ENCODE measurements at regions not wholly inside any gene's neighbourhood (a gene's known extent, or its start where the extent isn't known, plus 50 kb on each side); places are given as distances from the start of the nearest gene placed in this dataset.

- no peaks in the 10 kb centered on the region for H4K20me1 ChIP-seq (ENCODE audit: control insufficient read depth, insufficient read depth, low read depth, low read length)
- no peaks in the 10 kb centered on the region for H3F3A ChIP-seq (ENCODE audit: control insufficient read depth, insufficient read depth)
- H3K9me3 ChIP-seq (ENCODE audit: control insufficient read depth, insufficient read depth, low read length) = no peaks in the 10 kb centered on the region
- peaks cover 11% of the 10 kb centered on the region for H3K4me1 ChIP-seq (ENCODE audit: control insufficient read depth, low read length)
- H3K9me2 ChIP-seq (replicated peaks; ENCODE audit: control insufficient read depth, low read length) = no peaks in the 10 kb centered on the region
- no peak overlapping the region for H3K27ac ChIP-seq (ENCODE audit: low read depth, low read length)
- H3K79me2 ChIP-seq (ENCODE audit: control insufficient read depth, low read length) = no peaks in the 10 kb centered on the region
- H3K4me2 ChIP-seq (ENCODE audit: low read length) = no peak overlapping the region
- TF ChIP-seq, protein P1, sequence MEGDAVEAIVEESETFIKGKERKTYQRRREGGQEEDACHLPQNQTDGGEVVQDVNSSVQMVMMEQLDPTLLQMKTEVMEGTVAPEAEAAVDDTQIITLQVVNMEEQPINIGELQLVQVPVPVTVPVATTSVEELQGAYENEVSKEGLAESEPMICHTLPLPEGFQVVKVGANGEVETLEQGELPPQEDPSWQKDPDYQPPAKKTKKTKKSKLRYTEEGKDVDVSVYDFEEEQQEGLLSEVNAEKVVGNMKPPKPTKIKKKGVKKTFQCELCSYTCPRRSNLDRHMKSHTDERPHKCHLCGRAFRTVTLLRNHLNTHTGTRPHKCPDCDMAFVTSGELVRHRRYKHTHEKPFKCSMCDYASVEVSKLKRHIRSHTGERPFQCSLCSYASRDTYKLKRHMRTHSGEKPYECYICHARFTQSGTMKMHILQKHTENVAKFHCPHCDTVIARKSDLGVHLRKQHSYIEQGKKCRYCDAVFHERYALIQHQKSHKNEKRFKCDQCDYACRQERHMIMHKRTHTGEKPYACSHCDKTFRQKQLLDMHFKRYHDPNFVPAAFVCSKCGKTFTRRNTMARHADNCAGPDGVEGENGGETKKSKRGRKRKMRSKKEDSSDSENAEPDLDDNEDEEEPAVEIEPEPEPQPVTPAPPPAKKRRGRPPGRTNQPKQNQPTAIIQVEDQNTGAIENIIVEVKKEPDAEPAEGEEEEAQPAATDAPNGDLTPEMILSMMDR (IDR thresholded peaks at IDR 0.05; ENCODE audit: low read depth, low read length, poor library complexity, severe bottlenecking) = no peak
- TF ChIP-seq EZH2phosphoT487 (IDR thresholded peaks at IDR 0.05; ENCODE audit: borderline replicate concordance, low read length) = no peak
- peaks cover 4% of the 10 kb centered on the region for H3K27me3 ChIP-seq (ENCODE audit: control insufficient read depth, low read length)
- H3K36me3 ChIP-seq (ENCODE audit: control insufficient read depth, low read length) = no peaks in the 10 kb centered on the region
- H3K4me3 ChIP-seq (ENCODE audit: low read length) = no peak overlapping the region
Observed at GRCh38 chr15:69802432-69802831, 295.3 kb downstream of the TLE3 start.

DNA sequence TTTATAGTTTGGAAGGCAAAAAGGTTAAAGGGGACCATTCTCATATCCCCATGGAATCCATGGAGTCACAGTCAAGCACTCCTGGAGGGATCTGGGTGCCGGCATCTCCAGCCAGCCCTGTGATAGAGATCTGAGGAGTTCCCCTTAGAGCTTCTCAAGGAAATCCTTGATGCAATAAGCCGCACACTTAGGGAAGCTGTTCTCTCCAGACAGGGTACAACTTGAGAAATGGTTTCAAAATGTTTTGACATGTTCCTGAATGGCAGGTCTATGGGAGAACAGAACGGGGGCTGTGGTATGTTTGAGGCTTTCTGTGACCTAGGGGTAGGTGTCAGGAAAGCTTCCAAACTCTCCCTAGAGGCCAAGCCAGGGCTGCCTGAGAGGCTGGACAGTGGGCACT lies 292.9 kb downstream of the TLE3 start:
- TF ChIP-seq, protein P1 (IDR thresholded peaks at IDR 0.05; ENCODE audit: low read depth, low read length, poor library complexity, severe bottlenecking) = no peak
- TF ChIP-seq EZH2phosphoT487 (IDR thresholded peaks at IDR 0.05; ENCODE audit: borderline replicate concordance, low read length) = no peak

GRCh38 chr15:69805248-69805953 lies 292.3 kb downstream of the TLE3 start:
- Histone ChIP-seq H3K36me3 (ENCODE audit: control insufficient read depth, low read length) (no peaks in the 10 kb centered on the region), H3K9me3 (ENCODE audit: control insufficient read depth, insufficient read depth, low read length) (no peaks in the 10 kb centered on the region), H4K20me1 (ENCODE audit: control insufficient read depth, insufficient read depth, low read depth, low read length) (no peaks in the 10 kb centered on the region), H3K4me3 (ENCODE audit: low read length) (no peak overlapping the region), H3F3A (ENCODE audit: control insufficient read depth, insufficient read depth) (no peaks in the 10 kb centered on the region), H3K79me2 (ENCODE audit: control insufficient read depth, low read length) (no peaks in the 10 kb centered on the region), H3K4me1 (ENCODE audit: control insufficient read depth, low read length) (peaks cover 11% of the 10 kb centered on the region), H3K4me2 (ENCODE audit: low read length) (no peak overlapping the region), H3K27ac (ENCODE audit: low read depth, low read length) (no peak overlapping the region), H3K9me2 (replicated peaks; ENCODE audit: control insufficient read depth, low read length) (no peaks in the 10 kb centered on the region), H3K27me3 (ENCODE audit: control insufficient read depth, low read length) (peaks cover 4% of the 10 kb centered on the region)
- no peak for TF ChIP-seq EZH2phosphoT487 (IDR thresholded peaks at IDR 0.05; ENCODE audit: borderline replicate concordance, low read length)

More for the DNA sequence above, 292.9 kb downstream of the TLE3 start:
- Histone ChIP-seq H3K79me2 (ENCODE audit: control insufficient read depth, low read length) (no peaks in the 10 kb centered on the region), H3K9me2 (replicated peaks; ENCODE audit: control insufficient read depth, low read length) (no peaks in the 10 kb centered on the region), H3F3A (ENCODE audit: control insufficient read depth, insufficient read depth) (no peaks in the 10 kb centered on the region), H3K4me3 (ENCODE audit: low read length) (no peak overlapping the region), H3K27me3 (ENCODE audit: control insufficient read depth, low read length) (peaks cover 4% of the 10 kb centered on the region), H3K9me3 (ENCODE audit: control insufficient read depth, insufficient read depth, low read length) (no peaks in the 10 kb centered on the region), H3K27ac (ENCODE audit: low read depth, low read length) (no peak overlapping the region), H3K4me1 (ENCODE audit: control insufficient read depth, low read length) (peaks cover 11% of the 10 kb centered on the region), H3K36me3 (ENCODE audit: control insufficient read depth, low read length) (no peaks in the 10 kb centered on the region), H3K4me2 (ENCODE audit: low read length) (no peak overlapping the region), H4K20me1 (ENCODE audit: control insufficient read depth, insufficient read depth, low read depth, low read length) (no peaks in the 10 kb centered on the region)

DNA sequence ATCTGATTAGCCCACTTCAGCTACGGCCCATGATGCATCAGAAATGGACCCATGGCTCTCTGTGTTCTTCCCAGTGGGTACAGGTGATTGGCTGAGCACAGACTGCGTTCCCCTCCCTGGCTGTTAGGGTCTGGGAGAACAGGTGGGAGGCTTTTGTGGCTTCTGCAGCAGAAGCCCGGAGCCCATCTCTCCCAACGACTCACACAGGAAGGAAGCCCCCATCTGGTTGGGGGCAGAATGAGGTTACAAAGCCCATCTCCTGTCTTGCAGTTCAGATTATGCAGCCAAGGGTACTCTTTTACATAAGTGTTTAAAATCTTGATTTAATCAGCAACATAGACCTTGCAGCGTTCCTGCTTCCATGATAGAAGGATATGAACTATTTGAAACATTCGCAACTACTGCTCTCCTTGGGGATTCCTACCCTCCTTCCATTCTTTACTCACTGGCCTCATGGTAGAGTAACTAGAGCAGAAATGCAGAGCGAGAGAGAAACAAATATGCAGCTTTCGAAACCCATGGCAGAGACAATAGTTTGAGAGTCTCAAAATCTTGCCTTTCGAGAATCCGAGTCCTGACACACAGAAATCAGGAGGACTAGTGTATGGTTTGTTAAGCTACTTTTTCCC lies 291.3 kb downstream of the TLE3 start:
- Histone ChIP-seq H3K79me2 (ENCODE audit: control insufficient read depth, low read length) (no peaks in the 10 kb centered on the region), H4K20me1 (ENCODE audit: control insufficient read depth, insufficient read depth, low read depth, low read length) (no peaks in the 10 kb centered on the region), H3K9me3 (ENCODE audit: control insufficient read depth, insufficient read depth, low read length) (no peaks in the 10 kb centered on the region), H3K4me3 (ENCODE audit: low read length) (no peak overlapping the region), H3F3A (ENCODE audit: control insufficient read depth, insufficient read depth) (no peaks in the 10 kb centered on the region), H3K27ac (ENCODE audit: low read depth, low read length) (no peak overlapping the region), H3K4me1 (ENCODE audit: control insufficient read depth, low read length) (peaks cover 11% of the 10 kb centered on the region), H3K9me2 (replicated peaks; ENCODE audit: control insufficient read depth, low read length) (no peaks in the 10 kb centered on the region), H3K4me2 (ENCODE audit: low read length) (peak overlapping the region; percentile 14; the same call in 1 of the 2 replicates), H3K36me3 (ENCODE audit: control insufficient read depth, low read length) (no peaks in the 10 kb centered on the region), H3K27me3 (ENCODE audit: control insufficient read depth, low read length) (no peaks in the 10 kb centered on the region; the same call in 1 of the 2 replicates)
- TF ChIP-seq EZH2phosphoT487 (IDR thresholded peaks at IDR 0.05; ENCODE audit: borderline replicate concordance, low read length) = no peak
- TF ChIP-seq, protein P1 (IDR thresholded peaks at IDR 0.05; ENCODE audit: low read depth, low read length, poor library complexity, severe bottlenecking) = peak; percentile 44

Measured in DOHH2 (cell line).